Spinal cord (tissue), 9 donors: ENCODE measurements at regions not wholly inside any gene's neighbourhood (a gene's known extent, or its start where the extent isn't known, plus 50 kb on each side); places are given as distances from the start of the nearest gene placed in this dataset.
A peak's percentile ranks its signal among the peaks of the same experiment; 100 is the strongest.

ENCODE experiments used
- DNase-seq, 6 donors: peaks; one replicate each; pipeline versions ENCODE4 v3.0.0 to v3.0.0-alpha.2; 2013 to 2015; ENCODE audit warnings: low spot score in 6 of 6, low read depth in 4 of 6
- H3K27ac ChIP-seq: one replicate; pipeline ENCODE4 v1.5.1; 2013; ENCODE audit warnings: low read depth, low read length, control low read depth
- H3K27me3 ChIP-seq: one replicate; pipeline ENCODE4 v1.6.1; 2013; ENCODE audit warnings: low read length; ENCODE audit not compliant: control insufficient read depth, insufficient read depth
- H3K36me3 ChIP-seq: one replicate; pipeline ENCODE4 v1.6.1; 2013; ENCODE audit warnings: low read length; ENCODE audit not compliant: control insufficient read depth, insufficient read depth
- H3K4me1 ChIP-seq: one replicate; pipeline ENCODE4 v1.6.1; 2013; ENCODE audit warnings: low read length; ENCODE audit not compliant: control insufficient read depth, insufficient read depth
- H3K4me3 ChIP-seq: one replicate; pipeline ENCODE4 v1.5.1; 2013; ENCODE audit warnings: low read depth, low read length, control low read depth
- H3K9me3 ChIP-seq: one replicate; pipeline ENCODE4 v1.6.1; 2013; ENCODE audit warnings: low read length; ENCODE audit not compliant: control insufficient read depth, insufficient read depth
- WGBS: methylation state at CpG from one replicate; pipeline ENCODE4 v1.1.5; 2013; ENCODE audit warnings: missing lambda C conversion rate; ENCODE audit not compliant: insufficient coverage; 5-methylcytosine and 5-hydroxymethylcytosine counted together
- donor health status: healthy.

- 87% methylated on average over 3 of the region's 4 CpGs for WGBS
- Histone ChIP-seq H3K27me3 (no peaks in the 10 kb centered on the region), H3K36me3 (no peaks in the 10 kb centered on the region), H3K9me3 (no peaks in the 10 kb centered on the region), H3K4me1 (no peaks in the 10 kb centered on the region), H3K4me3 (no peak overlapping the region), H3K27ac (no peak overlapping the region)
- no peak for DNase-seq
Measured at GRCh38 chr5:155106221-155106620, 92.7 kb downstream of the KIF4B start.

- peak in 1 of 6 donors; percentile 85 for DNase-seq
- Histone ChIP-seq H3K9me3 (no peaks in the 10 kb centered on the region), H3K27me3 (no peaks in the 10 kb centered on the region), H3K36me3 (no peaks in the 10 kb centered on the region), H3K27ac (no peak overlapping the region), H3K4me3 (no peak overlapping the region), H3K4me1 (no peaks in the 10 kb centered on the region)
- 86% methylated on average over 2 of the region's 3 CpGs for WGBS
Measured at GRCh38 chr5:155113888-155114287, 100.3 kb downstream of the KIF4B start.

- 95% methylated on average over 22 of the region's 25 CpGs for WGBS
Measured at GRCh38 chr5:155114655-155115054, 101.1 kb downstream of the KIF4B start.

GRCh38 chr5:155116456-155117251, 103.1 kb downstream of the KIF4B start:
- WGBS: 77% methylated on average over 3 of the region's 13 CpGs
- no peak overlapping the region for H3K27ac ChIP-seq
- DNase-seq: no peak
- no peak overlapping the region for H3K4me3 ChIP-seq
- H3K4me1 ChIP-seq: no peaks in the 10 kb centered on the region
- H3K36me3 ChIP-seq: no peaks in the 10 kb centered on the region
- no peaks in the 10 kb centered on the region for H3K9me3 ChIP-seq
- H3K27me3 ChIP-seq: no peaks in the 10 kb centered on the region

More at GRCh38 chr5:155114655-155115054, 101.1 kb downstream of the KIF4B start:
- no peak overlapping the region for H3K27ac ChIP-seq
- H3K36me3 ChIP-seq: no peaks in the 10 kb centered on the region
- H3K4me1 ChIP-seq: no peaks in the 10 kb centered on the region
- no peak for DNase-seq
- no peaks in the 10 kb centered on the region for H3K27me3 ChIP-seq
- no peak overlapping the region for H3K4me3 ChIP-seq
- no peaks in the 10 kb centered on the region for H3K9me3 ChIP-seq

GRCh38 chr5:155125551-155126095, 112.1 kb downstream of the KIF4B start:
- DNase-seq: peak in 2 of 6 donors; percentile 29 to 34
- WGBS: 36% methylated on average over 4 of the region's 7 CpGs
- no peaks in the 10 kb centered on the region for H3K9me3 ChIP-seq
- no peak overlapping the region for H3K27ac ChIP-seq
- H3K36me3 ChIP-seq: no peaks in the 10 kb centered on the region
- H3K4me3 ChIP-seq: no peak overlapping the region
- H3K4me1 ChIP-seq: no peaks in the 10 kb centered on the region
- no peaks in the 10 kb centered on the region for H3K27me3 ChIP-seq

- no peaks in the 10 kb centered on the region for H3K36me3 ChIP-seq
Measured at GRCh38 chr5:155126573-155126972, 113.0 kb downstream of the KIF4B start.

GRCh38 chr5:155127552-155127951, 114.0 kb downstream of the KIF4B start:
- WGBS: no CpG with 5 or more reads among the region's 5 CpGs
- H3K4me3 ChIP-seq: no peak overlapping the region
- H3K36me3 ChIP-seq: no peaks in the 10 kb centered on the region
- no peaks in the 10 kb centered on the region for H3K9me3 ChIP-seq
- no peaks in the 10 kb centered on the region for H3K4me1 ChIP-seq
- no peak for DNase-seq
- H3K27me3 ChIP-seq: no peaks in the 10 kb centered on the region
- no peak overlapping the region for H3K27ac ChIP-seq

More at GRCh38 chr5:155126573-155126972, 113.0 kb downstream of the KIF4B start:
- Histone ChIP-seq H3K27ac (no peak overlapping the region), H3K4me1 (no peaks in the 10 kb centered on the region), H3K9me3 (no peaks in the 10 kb centered on the region), H3K27me3 (no peaks in the 10 kb centered on the region), H3K4me3 (no peak overlapping the region)
- no peak for DNase-seq
- no CpG with 5 or more reads among the region's 3 CpGs for WGBS

GRCh38 chr5:155128786-155129512, 115.4 kb downstream of the KIF4B start:
- H3K36me3 ChIP-seq: no peaks in the 10 kb centered on the region
- DNase-seq: no peak
- no peaks in the 10 kb centered on the region for H3K27me3 ChIP-seq
- no peaks in the 10 kb centered on the region for H3K4me1 ChIP-seq
- H3K27ac ChIP-seq: no peak overlapping the region
- 93% methylated on average over 3 of the region's 7 CpGs for WGBS
- H3K9me3 ChIP-seq: no peaks in the 10 kb centered on the region
- no peak overlapping the region for H3K4me3 ChIP-seq

- Histone ChIP-seq H3K4me1 (no peaks in the 10 kb centered on the region), H3K27me3 (no peaks in the 10 kb centered on the region), H3K36me3 (no peaks in the 10 kb centered on the region), H3K27ac (no peak overlapping the region), H3K4me3 (no peak overlapping the region), H3K9me3 (no peaks in the 10 kb centered on the region)
- no peak for DNase-seq
Measured at GRCh38 chr5:155129513-155129880, 115.9 kb downstream of the KIF4B start.

- DNase-seq: no peak
- Histone ChIP-seq H3K9me3 (no peaks in the 10 kb centered on the region), H3K27me3 (no peaks in the 10 kb centered on the region), H3K4me1 (no peaks in the 10 kb centered on the region), H3K4me3 (no peak overlapping the region), H3K27ac (no peak overlapping the region), H3K36me3 (no peaks in the 10 kb centered on the region)
Measured at GRCh38 chr5:155134130-155134529, 120.6 kb downstream of the KIF4B start.
